GM18907 (cell line): ENCODE measurements at regions not wholly inside any gene's neighbourhood (a gene's known extent, or its start where the extent isn't known, plus 50 kb on each side); places are given as distances from the start of the nearest gene placed in this dataset.
"Not testable (repeated sequence)": the region's sequence is repeated elsewhere in the genome, so short reads cannot be mapped to it uniquely, and the experiment has no call there.

Experiments used
- ATAC-seq: cut with Tn5 transposase; IDR thresholded peaks from one replicate; pipeline ENCODE4 v1.9.1; 2021; ENCODE audit warnings: mild to moderate bottlenecking, moderate library complexity; ENCODE audit not compliant: unreplicated experiment

GRCh38 chr13:97856304-97856675, 97.2 kb upstream of the IPO5 start:
- peak; percentile 47 for ATAC-seq

GRCh38 chr13:97858161-97858560, 95.3 kb upstream of the IPO5 start:
- ATAC-seq, result no peak

GRCh38 chr13:97866346-97866745, 87.1 kb upstream of the IPO5 start:
- ATAC-seq, result no peak

- no peak for ATAC-seq
These were observed 86.7 kb upstream of the IPO5 start for GRCh38 chr13:97866751-97867150.

GRCh38 chr13:97873398-97873797, 80.1 kb upstream of the IPO5 start:
- ATAC-seq, result no peak

GRCh38 chr13:97875218-97875617, 78.3 kb upstream of the IPO5 start:
- ATAC-seq, result no peak

GRCh38 chr13:97875911-97876310, 77.6 kb upstream of the IPO5 start:
- no peak for ATAC-seq

GRCh38 chr13:97878431-97879375, 74.8 kb upstream of the IPO5 start:
- ATAC-seq, result no peak

- no peak for ATAC-seq
These were observed 73.7 kb upstream of the IPO5 start for GRCh38 chr13:97879646-97880310.

- ATAC-seq, result no peak
These were observed 73.2 kb upstream of the IPO5 start for GRCh38 chr13:97880311-97880675.

GRCh38 chr13:97881556-97881955, 71.9 kb upstream of the IPO5 start:
- ATAC-seq, result no peak

GRCh38 chr13:97883396-97883795, 70.1 kb upstream of the IPO5 start:
- no peak for ATAC-seq

- ATAC-seq, result no peak
These were observed 68.6 kb upstream of the IPO5 start for GRCh38 chr13:97884707-97885468.

GRCh38 chr13:97885641-97886040, 67.8 kb upstream of the IPO5 start:
- no peak for ATAC-seq

- no peak for ATAC-seq
These were observed 63.7 kb upstream of the IPO5 start for GRCh38 chr13:97889803-97890202.

GRCh38 chr13:97890573-97890972, 62.9 kb upstream of the IPO5 start:
- ATAC-seq, result no peak

- not testable (repeated sequence) for ATAC-seq
These were observed 61.5 kb upstream of the IPO5 start for GRCh38 chr13:97891964-97892363.

GRCh38 chr13:97892717-97893116, 60.8 kb upstream of the IPO5 start:
- ATAC-seq, result no peak

GRCh38 chr13:97895383-97895782, 58.1 kb upstream of the IPO5 start:
- ATAC-seq, result no peak

GRCh38 chr13:97896446-97896845, 57.0 kb upstream of the IPO5 start:
- no peak for ATAC-seq

- ATAC-seq, result no peak
These were observed 51.8 kb upstream of the IPO5 start for GRCh38 chr13:97901716-97902115.
